Stimulated activated CD8-positive, alpha-beta memory T cell treated with anti-CD3 and anti-CD28 coated beads, Interleukin-15, amount 100 ng/mL, for 1 hour (primary cell): ENCODE measurements at regions not wholly inside any gene's neighbourhood (a gene's known extent, or its start where the extent isn't known, plus 50 kb on each side); places are given as distances from the start of the nearest gene placed in this dataset.

ENCODE experiments used
- DNase-seq: peaks from one replicate; pipeline ENCODE4 v3.0.0-alpha.2; 2020; ENCODE audit warnings: low read depth

DNA sequence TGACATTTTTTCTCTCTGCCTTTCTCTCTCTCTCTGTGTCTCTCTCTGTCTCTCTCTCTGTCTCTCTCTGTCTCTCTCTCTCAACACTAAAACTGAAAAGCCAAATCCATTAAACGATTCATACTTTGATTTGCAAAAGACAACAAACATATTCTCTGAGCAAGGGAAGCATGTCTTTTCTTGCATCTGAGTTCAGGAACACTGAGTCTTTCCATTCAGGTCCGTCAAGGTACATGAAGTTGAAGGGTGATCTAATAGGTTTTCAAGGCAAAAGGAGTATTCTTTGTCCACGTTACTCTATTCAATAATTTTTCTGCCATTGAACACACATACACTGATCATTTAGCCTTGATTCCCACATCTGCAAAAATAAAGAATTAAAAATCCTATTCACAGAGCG, 900.9 kb downstream of the BCL11B start:
- no peak for DNase-seq

DNA sequence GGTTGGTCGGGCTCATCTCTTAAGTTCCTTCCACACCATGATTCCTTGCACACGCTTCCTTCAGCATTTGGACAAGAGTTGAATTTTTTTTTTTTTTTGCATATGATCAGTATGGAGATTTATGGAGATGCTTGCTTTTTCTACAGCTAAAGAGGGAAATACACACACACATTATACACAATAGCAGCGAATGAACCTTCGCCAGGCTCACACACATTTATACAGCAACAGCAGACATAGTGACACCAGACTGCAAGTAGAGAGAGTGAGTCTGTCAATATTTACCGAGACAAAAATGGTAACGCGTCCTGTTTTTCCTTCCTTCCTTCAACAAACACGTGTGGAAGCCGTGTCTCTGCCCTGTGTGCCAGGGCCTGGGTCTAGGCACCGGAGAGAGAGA, 897.9 kb downstream of the BCL11B start:
- DNase-seq, result no peak

DNA sequence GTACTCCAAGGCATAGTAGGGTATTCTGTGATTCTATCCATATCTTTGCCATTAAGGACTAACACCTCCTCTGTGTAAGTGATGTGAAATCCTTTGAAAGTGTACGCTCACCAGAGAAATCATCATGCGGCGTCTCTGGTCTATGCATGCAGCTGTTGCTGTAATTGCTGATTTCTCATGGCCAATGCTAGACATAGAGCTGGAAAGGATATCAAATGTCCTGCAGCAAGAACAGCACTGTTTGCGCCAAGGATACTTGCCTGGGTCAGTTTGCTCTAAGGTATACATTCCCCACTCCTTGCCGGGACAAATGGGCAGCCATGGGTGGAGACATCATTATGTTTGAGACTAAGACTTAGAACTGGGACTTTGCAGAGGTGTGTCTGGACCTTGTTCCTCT, 896.4 kb downstream of the BCL11B start:
- DNase-seq, result no peak

DNA sequence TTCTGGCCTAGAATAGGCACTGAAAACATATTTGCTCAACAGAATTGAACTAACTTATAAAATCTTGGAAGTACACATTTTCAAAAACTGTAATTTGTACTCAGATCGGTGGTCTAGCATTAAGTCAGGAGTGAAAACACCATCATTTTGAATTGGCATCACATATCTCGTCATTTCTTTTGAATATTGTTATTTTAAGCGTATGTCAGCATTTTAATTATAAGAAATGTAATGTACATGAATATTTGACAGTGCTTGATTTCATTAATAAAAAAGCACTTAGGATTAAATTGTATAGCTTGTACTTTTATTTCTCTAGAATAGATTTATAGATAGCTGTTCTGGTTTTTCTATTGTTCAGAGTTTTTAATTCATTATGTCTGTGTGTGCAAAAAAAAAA, 892.2 kb downstream of the BCL11B start:
- DNase-seq, result no peak

DNA sequence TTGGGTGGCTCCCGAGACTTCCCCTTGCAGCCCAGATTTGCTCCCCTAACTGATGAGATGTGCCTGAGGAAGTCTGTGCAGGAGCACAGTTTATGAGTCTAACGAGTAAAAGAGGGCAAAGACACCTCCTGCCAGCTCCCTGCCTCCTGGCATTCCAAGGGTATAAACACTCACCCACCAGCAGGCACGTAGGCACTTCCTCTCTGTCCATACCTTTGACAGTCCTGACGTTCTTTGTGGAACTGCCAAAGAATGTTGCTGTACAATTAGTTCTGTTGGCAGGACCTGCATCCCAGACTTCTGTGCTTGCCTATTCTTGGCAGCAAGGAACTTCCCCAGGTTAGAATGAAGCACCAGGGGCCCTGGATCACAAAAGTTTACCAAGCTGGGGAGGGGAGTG, 889.3 kb downstream of the BCL11B start:
- no peak for DNase-seq

DNA sequence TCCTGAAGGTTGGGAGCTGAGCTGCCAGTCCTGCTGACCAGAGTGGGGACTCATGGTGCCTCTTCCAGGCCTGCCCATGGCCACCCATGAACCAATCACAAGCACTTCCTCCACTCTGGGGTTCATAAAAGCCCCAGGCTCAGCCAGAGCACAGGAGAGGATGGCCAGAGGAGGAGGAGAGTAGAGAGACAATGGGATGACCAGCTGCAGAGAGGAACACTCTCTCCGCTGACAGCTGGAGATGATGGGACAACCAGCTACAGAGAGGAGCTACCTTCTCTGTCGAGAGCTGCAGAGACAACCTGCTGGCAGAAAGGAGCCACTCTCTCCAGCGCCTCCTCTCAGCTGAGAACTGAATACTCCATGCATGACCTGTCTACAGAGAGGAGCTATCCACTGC, 886.1 kb downstream of the BCL11B start:
- no peak for DNase-seq

DNA sequence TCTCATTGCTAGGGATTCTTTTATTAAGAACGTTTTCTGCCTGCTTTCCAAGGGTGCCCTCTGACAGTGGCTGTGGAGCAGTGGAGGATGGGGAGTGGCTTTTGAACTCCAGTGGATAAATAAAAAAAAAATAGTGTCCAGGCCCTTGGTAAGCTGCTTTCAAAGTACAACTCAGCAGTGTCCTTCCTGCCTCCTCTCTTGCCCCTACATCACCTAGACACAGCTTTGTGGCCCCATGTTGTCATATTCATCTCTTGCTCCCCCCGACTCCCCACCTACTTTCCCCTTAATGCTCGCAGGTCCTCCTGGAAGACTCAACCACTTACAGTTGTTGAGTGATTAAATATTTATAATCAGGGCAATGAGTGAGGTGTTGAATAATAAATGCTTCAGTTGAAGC, 880.9 kb downstream of the BCL11B start:
- no peak for DNase-seq

DNA sequence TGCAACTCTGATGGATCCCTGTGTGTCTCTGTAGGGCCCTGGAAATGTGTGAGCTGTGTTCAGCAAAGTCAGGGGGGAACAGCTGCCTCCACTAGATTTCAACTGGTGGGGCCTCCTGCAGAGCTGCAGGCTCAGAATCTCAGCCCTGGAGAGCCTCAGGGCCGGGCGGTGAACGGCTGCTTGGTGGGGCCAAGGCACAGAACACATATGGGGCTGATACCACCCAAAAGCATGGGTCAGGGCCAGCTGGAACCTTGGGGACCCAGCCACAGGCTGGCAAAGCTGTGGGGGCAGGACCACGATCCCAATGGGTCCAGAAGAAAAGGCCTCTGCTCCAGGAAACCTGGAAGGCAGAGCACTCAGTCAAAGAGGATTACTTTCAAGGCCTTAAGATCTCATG, 878.5 kb downstream of the BCL11B start:
- no peak for DNase-seq

DNA sequence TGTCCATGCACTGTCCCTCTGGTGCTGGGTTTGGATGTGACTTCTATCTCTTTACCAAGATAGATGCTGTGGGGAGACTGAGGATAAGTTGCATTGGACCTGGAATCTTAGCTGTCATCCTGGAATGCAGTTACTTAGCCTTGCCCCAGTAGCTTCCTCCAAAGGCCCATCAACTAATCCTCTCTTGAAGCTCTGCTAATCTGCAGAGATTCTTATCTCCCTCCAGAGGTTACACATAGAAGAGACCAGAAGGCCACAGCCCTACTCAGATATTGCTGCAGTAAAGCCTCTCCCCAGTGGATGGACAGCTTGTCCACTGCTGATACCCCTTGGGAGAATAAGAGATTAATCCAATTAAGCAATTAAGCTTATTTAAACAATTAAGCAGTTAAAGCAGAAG, 867.2 kb downstream of the BCL11B start:
- no peak for DNase-seq

DNA sequence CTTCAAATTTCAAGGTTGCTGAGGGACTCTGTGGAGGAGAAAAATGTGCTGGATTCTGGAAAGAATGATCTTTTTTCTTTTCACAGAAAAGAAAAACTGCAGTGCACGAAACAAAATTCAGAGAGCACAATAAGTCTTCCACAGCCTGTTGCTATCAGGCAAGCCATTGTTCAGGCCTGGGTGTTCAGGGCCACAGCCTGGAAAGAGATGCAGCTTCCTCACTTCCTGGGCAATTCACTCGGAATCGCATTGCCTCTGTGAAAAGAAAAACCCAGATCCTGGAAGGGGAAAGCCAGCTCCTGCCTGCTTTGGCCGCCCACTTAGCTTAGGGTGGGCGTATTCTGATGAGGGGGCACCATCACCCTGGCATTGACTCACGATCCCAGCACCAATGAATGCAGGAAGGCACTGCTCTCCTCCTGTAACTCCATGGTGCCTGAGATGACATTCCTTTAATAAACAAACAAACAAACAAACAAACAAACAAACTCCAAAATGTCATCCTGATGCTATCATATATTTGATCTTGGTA, 863.9 kb downstream of the BCL11B start:
- DNase-seq, result no peak

DNA sequence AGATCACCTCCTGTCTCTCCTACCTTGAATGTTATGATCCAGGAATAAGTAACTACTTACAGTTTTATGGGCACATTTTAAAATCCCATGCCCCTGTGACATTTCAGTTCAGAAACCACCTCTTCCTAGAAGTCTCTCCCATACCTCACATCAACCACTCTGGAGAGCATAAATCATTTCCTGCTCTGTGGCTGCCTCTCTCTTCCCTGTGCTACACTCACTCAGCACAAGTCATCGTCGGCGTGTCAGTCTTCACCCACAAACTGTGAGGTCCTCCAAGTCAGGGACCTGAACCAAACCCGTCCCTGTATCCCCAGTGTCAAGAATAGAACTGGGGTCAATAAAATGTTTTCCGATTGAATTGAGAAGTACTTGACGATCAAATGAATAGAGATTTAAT, 863.3 kb downstream of the BCL11B start:
- DNase-seq, result no peak

DNA sequence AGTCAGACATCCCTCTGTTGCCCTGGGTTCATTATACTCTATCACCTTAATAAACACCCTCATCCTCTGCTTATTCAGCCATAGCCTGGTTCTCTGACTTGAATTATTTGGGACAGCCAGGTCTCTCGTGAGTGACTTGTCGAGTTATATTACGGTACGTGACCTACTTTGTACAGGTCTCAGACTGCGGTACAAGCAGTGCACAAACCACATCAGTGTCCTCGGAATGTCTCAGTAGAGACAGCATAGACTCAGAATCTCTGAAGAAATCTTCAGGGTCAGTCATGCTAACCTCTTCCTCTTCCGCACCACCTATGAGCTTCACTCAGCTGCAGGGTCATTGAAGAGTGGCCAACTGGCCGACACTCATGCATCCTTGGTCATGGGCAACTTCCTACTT, 860.8 kb downstream of the BCL11B start:
- no peak for DNase-seq

DNA sequence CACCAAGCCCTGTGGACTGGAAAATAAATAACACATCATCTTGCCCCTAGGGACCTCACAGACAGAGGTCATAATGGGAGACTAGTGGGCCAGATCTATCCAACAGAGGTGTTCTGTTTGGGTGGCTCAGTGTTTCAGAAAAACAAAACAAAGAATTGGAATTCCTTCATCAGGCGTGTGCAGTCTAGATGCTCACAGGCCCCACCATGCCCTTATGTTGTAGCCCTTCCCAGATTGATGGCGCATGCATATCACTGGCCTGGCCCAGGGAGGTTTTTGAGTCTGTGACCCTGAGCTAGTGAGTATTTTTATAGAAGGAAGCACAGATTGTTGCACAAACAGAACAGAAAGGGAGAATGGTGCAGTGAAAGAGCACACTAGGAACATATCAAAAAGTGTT, 859.6 kb downstream of the BCL11B start:
- DNase-seq, result no peak

DNA sequence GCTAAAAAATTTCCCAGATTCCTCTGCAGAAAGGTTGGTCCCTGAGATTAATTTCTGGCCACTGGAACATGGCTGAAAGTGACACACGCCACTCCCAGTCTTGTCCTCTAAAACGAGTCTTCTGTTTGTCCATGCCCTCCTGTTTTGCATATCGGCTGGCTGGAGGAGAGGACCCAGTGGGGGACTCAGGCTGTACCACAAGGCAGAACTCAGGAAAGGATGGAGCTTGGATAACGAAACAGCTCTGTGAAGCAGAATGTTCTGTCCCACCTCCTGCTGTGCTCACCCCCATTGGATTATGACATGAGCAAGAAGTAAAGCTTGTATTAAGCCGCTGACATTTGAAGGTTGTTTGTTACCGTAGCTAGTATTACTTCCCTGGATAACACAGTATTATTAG, 856.2 kb downstream of the BCL11B start:
- no peak for DNase-seq

DNA sequence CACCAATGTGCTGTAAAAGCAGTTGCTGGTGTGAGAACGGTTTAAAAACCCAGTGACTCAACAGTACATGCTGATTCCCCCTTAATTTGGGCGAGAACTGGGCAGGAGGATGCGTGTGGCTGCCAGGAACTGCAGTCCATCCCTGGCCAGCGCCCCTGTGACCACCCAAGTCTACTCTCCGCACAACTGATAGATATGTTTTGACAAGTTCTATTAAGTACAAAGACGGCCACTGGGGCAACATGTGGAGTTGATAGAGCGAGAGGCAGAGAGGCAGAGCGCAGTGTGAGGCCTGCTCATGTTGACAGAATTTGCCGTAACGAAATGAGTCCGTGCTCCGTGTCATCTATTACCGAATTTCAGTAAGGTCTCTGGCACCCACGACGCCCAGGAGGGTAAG, 855.0 kb downstream of the BCL11B start:
- DNase-seq, result no peak

DNA sequence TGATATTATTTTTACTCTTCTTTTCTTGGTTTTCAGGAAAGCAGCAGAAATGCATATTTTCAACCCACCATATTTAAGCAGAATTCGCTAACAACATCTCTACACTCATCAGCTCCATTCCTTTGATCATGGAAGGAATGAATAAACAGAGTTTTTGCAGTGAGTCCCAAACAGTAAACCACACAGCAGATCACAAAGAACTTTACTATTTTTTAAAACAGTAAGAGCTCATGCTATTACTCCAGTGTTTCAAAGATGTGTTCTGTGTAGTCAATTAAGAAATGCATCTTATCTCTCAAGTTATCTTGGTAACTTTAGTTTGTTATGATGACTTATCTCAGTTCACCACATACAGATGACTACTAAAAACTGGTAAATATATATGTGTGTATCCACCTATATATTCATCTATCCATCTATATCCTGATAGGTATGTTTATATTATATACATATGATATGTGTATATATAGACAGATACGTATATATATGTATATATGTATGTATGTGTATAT, 843.5 kb downstream of the BCL11B start:
- DNase-seq, result no peak

DNA sequence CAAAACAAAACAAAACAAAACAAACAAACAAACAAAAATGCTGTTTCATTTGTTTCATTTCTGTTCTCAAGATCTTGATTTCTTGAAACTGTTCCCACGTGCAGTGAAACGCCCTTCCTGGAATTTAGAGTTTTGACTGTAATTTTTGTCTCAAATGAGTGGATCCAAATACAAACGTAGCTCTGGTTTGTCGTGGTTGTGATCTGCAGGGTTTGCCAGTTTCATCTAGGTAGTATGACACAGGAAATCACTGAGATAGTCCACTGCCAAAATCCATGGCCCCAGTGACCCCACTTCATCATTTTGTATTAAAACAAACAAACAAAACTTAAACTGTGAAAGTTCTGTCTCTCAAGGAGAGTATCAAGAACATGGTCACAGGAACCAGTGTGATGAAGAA, 838.6 kb downstream of the BCL11B start:
- DNase-seq, result no peak

DNA sequence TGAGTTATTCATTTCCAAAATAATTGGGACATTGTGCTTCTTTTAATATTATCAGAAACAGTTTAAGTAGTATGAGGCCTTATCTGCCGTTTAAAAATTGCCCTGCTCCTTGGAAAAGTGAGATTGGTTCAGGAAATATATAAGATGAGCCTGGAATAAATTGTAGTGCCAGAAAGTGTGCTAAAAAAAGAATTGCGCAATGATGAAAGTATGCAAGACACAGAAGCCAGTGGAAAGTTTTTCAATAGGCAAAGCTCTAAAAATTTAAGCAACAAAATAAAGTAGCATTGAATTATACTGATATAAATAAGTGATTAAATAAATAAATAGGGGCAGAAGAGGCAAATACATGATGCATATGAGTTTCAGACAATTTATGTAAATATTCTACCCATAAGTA, 834.9 kb downstream of the BCL11B start:
- no peak for DNase-seq

DNA sequence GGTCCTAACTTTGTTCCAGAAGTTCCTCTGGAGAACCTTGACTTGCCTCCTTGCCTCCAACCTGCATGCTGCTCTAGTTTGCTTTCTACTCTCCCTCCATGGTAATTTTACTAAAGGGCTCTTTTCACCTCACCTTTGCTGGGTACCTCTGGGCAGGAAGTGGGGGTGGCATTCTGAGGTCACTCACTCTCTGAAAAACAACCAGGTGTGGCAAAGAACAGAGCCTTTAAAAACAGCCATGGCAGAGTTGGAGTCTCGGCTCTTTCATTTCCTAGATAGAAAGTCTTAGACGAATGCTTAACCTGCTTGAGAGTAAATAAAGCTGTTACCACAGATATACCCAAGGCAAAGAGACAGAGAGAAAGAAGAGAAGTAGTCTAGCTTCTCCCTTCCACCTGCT, 827.9 kb downstream of the BCL11B start:
- DNase-seq, result no peak

DNA sequence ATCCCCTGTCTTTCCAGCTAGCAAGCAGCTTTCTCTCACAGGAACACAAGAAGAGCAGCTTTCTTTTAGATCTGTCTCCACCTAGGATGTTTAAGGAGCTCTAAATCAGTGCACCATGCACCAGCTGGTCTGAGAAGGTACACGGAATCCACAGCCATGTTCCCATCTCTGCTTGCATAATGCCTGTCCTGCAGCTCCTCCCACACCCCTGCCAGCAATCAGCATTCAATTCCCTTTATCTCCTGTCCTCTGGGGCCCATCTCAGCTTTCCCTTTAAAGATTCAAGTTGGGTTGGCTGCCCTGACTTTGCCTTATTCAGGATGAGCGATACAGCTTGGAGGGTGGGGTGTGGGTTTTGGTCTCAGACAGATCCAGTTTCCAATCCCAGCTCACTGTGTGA, 826.3 kb downstream of the BCL11B start:
- no peak for DNase-seq

DNA sequence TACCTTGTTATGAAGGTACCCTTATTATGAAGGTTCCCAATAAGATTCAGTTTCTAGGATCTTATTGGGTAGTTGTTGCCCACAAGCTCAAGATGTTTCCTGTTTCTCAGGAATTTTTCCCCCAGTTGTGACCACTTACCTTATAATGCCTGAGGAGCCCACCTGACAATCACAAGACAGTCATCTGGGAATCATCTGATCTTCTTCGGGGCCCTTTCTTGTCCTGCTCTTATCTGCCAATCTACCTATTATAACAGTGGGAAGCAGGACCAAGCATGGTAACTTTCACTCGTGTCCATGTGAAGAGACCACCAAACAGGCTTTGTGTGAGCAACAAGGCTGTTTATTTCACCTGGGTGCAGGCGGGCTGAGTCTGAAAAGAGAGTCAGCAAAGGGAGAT, 825.5 kb downstream of the BCL11B start:
- DNase-seq, result no peak

DNA sequence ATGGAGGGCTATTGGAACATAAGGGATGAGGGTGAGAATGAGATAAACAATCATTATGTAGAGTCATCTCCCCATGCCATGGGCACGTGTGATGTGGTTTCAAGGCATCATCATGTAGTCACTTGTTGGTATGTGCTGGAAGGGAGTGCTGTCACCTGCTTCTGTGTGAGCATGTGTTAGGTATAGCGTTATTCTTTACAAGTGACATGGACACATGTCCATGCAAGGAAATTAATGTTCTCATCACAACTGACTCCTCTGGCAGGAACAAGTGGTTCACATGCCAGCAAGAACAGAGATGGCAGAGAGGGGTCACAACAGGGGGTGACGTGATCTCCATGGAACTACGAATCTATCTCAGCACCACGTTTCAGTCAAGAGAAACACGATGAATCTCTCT, 815.8 kb downstream of the BCL11B start:
- no peak for DNase-seq

DNA sequence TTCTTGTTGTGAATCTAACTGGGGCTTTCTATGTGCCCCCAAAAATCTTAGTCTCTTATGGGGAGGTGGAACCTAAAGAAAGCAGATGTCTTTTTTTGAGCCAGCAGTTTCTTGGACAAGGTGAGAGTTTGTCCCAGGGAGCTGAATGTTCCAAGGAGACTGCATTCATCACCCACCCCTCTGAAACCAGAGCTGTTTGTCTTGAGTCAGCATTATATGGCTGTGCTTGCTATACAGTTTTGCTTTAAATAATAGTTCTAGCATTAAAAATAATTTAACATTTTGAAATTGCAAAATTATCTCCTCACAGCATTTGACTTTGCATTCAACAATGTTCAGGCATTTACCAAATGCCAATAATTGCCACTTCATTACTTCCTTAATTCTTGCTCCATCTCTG, 813.3 kb downstream of the BCL11B start:
- no peak for DNase-seq

DNA sequence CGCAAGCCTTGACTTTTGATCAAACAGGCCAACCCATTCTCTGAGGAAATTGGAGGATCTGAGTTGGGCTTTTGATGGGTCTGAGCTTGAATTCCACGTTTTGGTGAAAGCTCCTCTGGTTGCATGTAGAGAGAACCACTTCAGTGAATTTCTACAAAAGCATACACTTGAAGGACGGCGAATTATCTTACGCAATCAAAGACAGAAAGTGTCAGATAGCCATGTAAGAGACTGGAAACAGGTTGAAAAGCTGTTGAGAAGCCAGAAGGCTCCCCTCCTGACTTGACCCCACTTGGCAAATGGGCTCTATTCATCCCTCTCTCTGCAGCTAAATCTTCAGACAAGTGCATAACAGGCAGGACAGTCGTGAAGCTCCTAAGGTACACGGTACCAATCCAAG, 809.1 kb downstream of the BCL11B start:
- no peak for DNase-seq

DNA sequence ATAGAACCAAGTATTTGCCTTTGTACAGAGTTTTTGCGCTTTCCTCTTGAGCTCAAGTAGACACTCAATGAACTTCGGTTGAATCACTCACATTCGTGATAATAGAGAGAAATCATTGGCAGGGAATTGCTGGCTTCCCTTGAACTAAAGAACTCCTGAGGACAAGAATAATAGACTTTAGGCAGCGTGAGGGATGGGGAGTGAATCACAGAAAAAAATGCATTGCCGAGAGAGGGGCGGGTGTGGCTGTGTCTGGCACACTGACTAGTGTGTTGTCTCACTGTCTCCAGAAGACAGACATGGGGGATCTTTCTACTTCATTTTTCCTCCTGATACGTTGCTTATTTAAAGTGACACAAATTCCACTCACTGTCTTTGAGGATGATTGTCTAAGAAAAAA, 805.2 kb downstream of the BCL11B start:
- no peak for DNase-seq
